Tibial artery (tissue), 4 donors: ENCODE measurements at regions not wholly inside any gene's neighbourhood (a gene's known extent, or its start where the extent isn't known, plus 50 kb on each side); places are given as distances from the start of the nearest gene placed in this dataset.

Experiments
- DNase-seq, 2 donors: peaks; one replicate each; pipeline ENCODE4 v3.0.0-alpha.2; 2019
- H3K27ac ChIP-seq, 2 donors: fragments of 200-600 bp; sonication (generic) in 1 of 2; 1 replicate in 1 of 2; 2 replicates in 1 of 2; pipeline ENCODE4 v1.5.1; 2018 to 2019; ENCODE audit warnings: mild to moderate bottlenecking in 1 of 2
- H3K27me3 ChIP-seq, 2 donors: fragments of 200-600 bp; sonication (generic) in 1 of 2; one replicate each; pipeline versions ENCODE4 v1.5.1 to v1.6.0; 2016 to 2019
- H3K36me3 ChIP-seq, 3 donors: fragments of 200-600 bp; sonication (generic) in 2 of 3; one replicate each; pipeline ENCODE4 v1.5.1; 2016 to 2019; ENCODE audit warnings: mild to moderate bottlenecking in 2 of 3
- H3K4me1 ChIP-seq, 4 donors: fragments of 200-600 bp; sonication (generic) in 2 of 4; 1 replicate in 3 of 4; 2 replicates in 1 of 4; pipeline ENCODE4 v1.5.1; 2016 to 2019
- H3K4me3 ChIP-seq, 2 donors: fragments of 200-600 bp; sonication (generic) in 1 of 2; 1 replicate in 1 of 2; 2 replicates in 1 of 2; pipeline ENCODE4 v1.5.1; 2018 to 2019; ENCODE audit warnings: mild to moderate bottlenecking in 2 of 2
- H3K9me3 ChIP-seq, 3 donors: fragments of 200-600 bp; sonication (generic) in 1 of 3; one replicate each; pipeline ENCODE4 v1.5.1; 2016 to 2019
- intact Hi-C: fragments of 100-400 bp; cut with DNase I; formaldehyde crosslinking; loops from one replicate; pipeline ENCODE4 v1.15.0; 2023; ENCODE audit warnings: low total_unique reads
- TF ChIP-seq, protein P1 (sequence below), 2 experiments: fragments of 200-600 bp in 1 of 2; fragments of 450-650 bp in 1 of 2; IDR thresholded peaks; one replicate each; pipeline ENCODE4 v1.5.1; 2017 to 2019; ENCODE audit warnings: antibody characterized with exemption in 2 of 2, mild to moderate bottlenecking in 1 of 2, moderate library complexity in 1 of 2

DNA sequence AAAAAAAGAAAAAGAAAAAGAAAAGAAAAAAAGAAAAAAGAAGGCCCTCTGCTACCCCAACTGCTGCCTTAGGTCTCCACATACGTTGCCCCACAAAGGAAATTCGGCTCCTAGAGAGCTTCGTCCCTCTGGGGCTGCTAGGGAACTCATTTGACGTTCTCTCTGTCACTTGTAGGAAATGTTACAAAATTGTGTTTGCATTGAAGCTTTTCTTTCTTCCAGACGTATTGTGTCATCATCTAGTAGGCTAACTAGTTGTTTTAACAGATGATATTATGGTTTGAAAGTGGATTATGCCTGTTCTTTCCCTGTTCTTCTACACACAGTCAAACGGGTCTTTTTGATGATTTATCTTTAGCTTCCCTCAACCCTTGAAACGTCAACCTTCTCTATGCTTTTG, 125.3 kb downstream of the BDH1 start:
- intact Hi-C loops, result no loop called here
- no peak overlapping the region for H3K4me3 ChIP-seq
- DNase-seq, result no peak
- no peaks in the 10 kb centered on the region for H3K27me3 ChIP-seq
- H3K27ac ChIP-seq, result no peak overlapping the region
- TF ChIP-seq, protein P1, sequence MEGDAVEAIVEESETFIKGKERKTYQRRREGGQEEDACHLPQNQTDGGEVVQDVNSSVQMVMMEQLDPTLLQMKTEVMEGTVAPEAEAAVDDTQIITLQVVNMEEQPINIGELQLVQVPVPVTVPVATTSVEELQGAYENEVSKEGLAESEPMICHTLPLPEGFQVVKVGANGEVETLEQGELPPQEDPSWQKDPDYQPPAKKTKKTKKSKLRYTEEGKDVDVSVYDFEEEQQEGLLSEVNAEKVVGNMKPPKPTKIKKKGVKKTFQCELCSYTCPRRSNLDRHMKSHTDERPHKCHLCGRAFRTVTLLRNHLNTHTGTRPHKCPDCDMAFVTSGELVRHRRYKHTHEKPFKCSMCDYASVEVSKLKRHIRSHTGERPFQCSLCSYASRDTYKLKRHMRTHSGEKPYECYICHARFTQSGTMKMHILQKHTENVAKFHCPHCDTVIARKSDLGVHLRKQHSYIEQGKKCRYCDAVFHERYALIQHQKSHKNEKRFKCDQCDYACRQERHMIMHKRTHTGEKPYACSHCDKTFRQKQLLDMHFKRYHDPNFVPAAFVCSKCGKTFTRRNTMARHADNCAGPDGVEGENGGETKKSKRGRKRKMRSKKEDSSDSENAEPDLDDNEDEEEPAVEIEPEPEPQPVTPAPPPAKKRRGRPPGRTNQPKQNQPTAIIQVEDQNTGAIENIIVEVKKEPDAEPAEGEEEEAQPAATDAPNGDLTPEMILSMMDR (IDR thresholded peaks at IDR 0.05), result no peak
- H3K36me3 ChIP-seq, result no peaks in the 10 kb centered on the region
- H3K9me3 ChIP-seq, result no peaks in the 10 kb centered on the region
- peaks cover 0 to 17% (median 2%) of the 10 kb centered on the region in 4 donors for H3K4me1 ChIP-seq

DNA sequence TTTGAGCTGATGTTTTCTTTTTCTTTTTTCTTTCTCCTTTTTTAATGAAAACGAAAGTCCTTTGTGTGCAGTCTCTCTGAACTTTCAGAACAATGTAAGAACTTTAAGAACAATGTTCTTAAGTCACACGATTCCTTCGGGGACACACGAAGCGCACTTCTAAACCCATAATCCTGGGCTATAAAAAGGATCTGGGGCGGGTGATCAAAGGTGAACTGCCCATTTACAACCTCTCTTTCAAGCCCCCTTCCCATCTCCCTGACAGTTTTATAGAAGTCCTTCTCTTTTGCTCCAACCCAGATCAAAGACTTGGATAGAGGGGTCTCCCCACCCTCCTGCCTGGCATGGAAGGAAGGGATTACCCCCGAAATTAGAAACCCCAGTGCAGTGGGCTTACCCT, 126.8 kb downstream of the BDH1 start:
- intact Hi-C loops, result no loop called here
- Histone ChIP-seq H3K36me3 (no peaks in the 10 kb centered on the region), H3K9me3 (no peaks in the 10 kb centered on the region), H3K27ac (no peak overlapping the region), H3K4me1 (peaks cover 0 to 17% (median 2%) of the 10 kb centered on the region in 4 donors), H3K4me3 (no peak overlapping the region), H3K27me3 (no peaks in the 10 kb centered on the region)
- TF ChIP-seq, protein P1 (IDR thresholded peaks at IDR 0.05), result no peak
- DNase-seq, result no peak

DNA sequence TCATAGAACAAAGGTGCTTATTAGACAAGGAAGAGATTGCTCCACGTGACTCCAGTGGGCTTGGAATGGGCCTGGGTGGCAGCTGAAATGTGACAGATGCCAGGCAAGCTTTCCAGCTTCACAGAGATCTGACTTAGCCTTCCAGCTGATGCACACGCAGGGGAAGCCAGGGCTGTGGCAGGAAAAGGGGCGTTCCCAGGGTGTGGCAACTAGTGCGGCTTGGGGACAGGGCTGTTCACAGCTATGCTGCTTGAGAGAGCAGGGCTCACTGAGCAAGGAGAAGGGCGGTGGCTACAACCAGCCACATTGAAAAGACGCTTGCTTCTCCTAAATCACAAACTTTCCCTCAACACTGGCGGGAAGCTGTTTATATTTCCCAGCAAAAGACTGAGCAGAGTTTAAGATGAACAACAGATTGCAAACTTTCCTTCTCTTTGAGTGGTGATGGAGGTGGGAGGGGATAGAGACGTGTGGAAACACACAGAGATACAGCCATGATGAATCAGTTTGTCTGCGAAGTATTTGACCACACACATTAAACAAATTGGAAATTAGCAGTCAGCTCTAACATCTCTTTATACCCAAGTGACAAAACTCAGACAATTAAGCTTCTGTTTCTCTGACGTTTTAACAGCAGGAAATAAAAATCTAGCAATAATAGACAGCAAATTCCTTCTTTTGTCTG, 127.5 kb downstream of the BDH1 start:
- H3K9me3 ChIP-seq, result no peaks in the 10 kb centered on the region
- peaks cover 0 to 4% of the 10 kb centered on the region in 2 donors for H3K27me3 ChIP-seq
- H3K4me1 ChIP-seq, result peaks cover 0 to 17% (median 2%) of the 10 kb centered on the region in 4 donors
- H3K4me3 ChIP-seq, result no peak overlapping the region
- intact Hi-C loops, result no loop called here
- DNase-seq, result no peak
- TF ChIP-seq, protein P1 (IDR thresholded peaks at IDR 0.05), result no peak
- no peaks in the 10 kb centered on the region for H3K36me3 ChIP-seq
- H3K27ac ChIP-seq, result no peak overlapping the region

DNA sequence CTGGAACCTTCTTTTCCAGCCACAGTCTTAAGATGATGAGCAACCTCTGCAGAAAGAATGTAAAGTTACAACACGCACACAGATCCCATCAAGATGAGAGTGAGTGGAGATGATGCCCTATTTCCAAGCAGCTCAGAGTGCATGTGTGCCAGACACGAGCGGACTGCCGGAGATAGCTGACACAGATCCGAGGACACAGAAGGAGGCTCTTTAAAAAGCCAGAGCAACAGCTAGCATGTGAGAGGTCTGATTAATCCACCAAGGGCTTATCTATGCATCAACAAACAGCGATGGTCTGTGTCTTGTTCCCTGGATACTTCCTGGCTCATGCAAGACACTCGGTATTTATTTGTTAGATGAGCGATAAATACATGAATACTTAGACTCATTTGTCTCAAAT, 128.6 kb upstream of the DLG1 start:
- intact Hi-C loops, result no loop called here
- no peak overlapping the region for H3K27ac ChIP-seq

DNA sequence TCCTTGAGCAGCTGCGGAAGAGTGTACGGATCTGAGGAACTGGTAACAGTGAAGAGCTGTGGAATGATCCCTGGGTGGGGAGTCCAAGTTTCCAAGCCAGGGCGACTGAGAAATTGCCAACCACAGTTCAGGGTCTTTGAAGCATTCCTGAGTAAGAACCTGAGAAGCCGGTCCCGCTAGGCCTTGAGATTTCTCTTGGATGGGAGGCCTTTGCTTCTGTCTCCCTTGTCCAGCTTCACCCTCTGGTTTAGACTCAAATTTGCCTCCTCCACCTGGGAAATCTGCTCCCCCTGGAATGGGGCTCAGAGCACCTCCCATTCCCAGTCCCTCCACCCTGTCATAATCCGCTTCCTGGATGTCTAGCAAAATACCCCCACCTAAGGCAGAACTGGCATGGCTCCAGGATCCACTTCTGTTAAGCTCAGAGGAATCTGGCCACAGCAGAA, 127.7 kb upstream of the DLG1 start:
- TF ChIP-seq, protein P1 (IDR thresholded peaks at IDR 0.05), result no peak
- Histone ChIP-seq H3K4me1 (peaks cover 0 to 4% (median under 1%) of the 10 kb centered on the region in 4 donors), H3K9me3 (no peaks in the 10 kb centered on the region), H3K27ac (no peak overlapping the region), H3K27me3 (peaks cover 0 to 18% of the 10 kb centered on the region in 2 donors), H3K4me3 (no peak overlapping the region), H3K36me3 (no peaks in the 10 kb centered on the region)
- DNase-seq, result no peak
- intact Hi-C loops, result no loop called here

More for the DNA sequence above, 128.6 kb upstream of the DLG1 start:
- no peaks in the 10 kb centered on the region for H3K9me3 ChIP-seq
- no peak overlapping the region for H3K4me3 ChIP-seq
- TF ChIP-seq, protein P1 (IDR thresholded peaks at IDR 0.05), result no peak
- peaks cover 0 to 10% (median 2%) of the 10 kb centered on the region in 4 donors for H3K4me1 ChIP-seq
- peaks cover 0 to 14% of the 10 kb centered on the region in 2 donors for H3K27me3 ChIP-seq
- no peaks in the 10 kb centered on the region for H3K36me3 ChIP-seq
- DNase-seq, result no peak
